ENCODE measurements at regions not wholly inside any gene's neighbourhood (a gene's known extent, or its start where the extent isn't known, plus 50 kb on each side); places are given as distances from the start of the nearest gene placed in this dataset.

GRCh38 chr9:1598270-1598669 lies 416.9 kb upstream of the SMARCA2 start:
- no peak for DNase-seq

- no peak for DNase-seq
Measured at GRCh38 chr9:1599961-1600360, 415.2 kb upstream of the SMARCA2 start.

GRCh38 chr9:1604942-1605560 lies 410.1 kb upstream of the SMARCA2 start:
- peak; percentile 10 for DNase-seq

GRCh38 chr9:1606253-1606652 lies 408.9 kb upstream of the SMARCA2 start:
- no peak for DNase-seq

GRCh38 chr9:1612886-1613285 lies 402.3 kb upstream of the SMARCA2 start:
- no peak for DNase-seq

GRCh38 chr9:1617419-1617818 lies 397.7 kb upstream of the SMARCA2 start:
- no peak for DNase-seq

- DNase-seq, result no peak
Measured at GRCh38 chr9:1619915-1620710, 395.0 kb upstream of the SMARCA2 start.

GRCh38 chr9:1637401-1637800 lies 377.7 kb upstream of the SMARCA2 start:
- no peak for DNase-seq

GRCh38 chr9:1639166-1639565 lies 376.0 kb upstream of the SMARCA2 start:
- no peak for DNase-seq

- DNase-seq, result no peak
Measured at GRCh38 chr9:1647776-1648175, 367.4 kb upstream of the SMARCA2 start.

GRCh38 chr9:1653282-1653681 lies 361.9 kb upstream of the SMARCA2 start:
- DNase-seq, result no peak

- DNase-seq, result no peak
Measured at GRCh38 chr9:1658661-1659362, 356.3 kb upstream of the SMARCA2 start.

GRCh38 chr9:1659363-1659690 lies 355.8 kb upstream of the SMARCA2 start:
- DNase-seq, result no peak

- DNase-seq, result no peak
Measured at GRCh38 chr9:1668441-1668840, 346.7 kb upstream of the SMARCA2 start.

- DNase-seq, result no peak
Measured at GRCh38 chr9:1673300-1673699, 341.8 kb upstream of the SMARCA2 start.

- no peak for DNase-seq
Measured at GRCh38 chr9:1676771-1677170, 338.4 kb upstream of the SMARCA2 start.

- no peak for DNase-seq
Measured at GRCh38 chr9:1683951-1684350, 331.2 kb upstream of the SMARCA2 start.

GRCh38 chr9:1698991-1699390 lies 316.2 kb upstream of the SMARCA2 start:
- no peak for DNase-seq

- DNase-seq, result no peak
Measured at GRCh38 chr9:1701113-1701512, 314.0 kb upstream of the SMARCA2 start.

GRCh38 chr9:1702701-1703100 lies 312.4 kb upstream of the SMARCA2 start:
- no peak for DNase-seq

- DNase-seq, result no peak
Measured at GRCh38 chr9:1707291-1707690, 307.9 kb upstream of the SMARCA2 start.

- no peak for DNase-seq
Measured at GRCh38 chr9:1708219-1708618, 306.9 kb upstream of the SMARCA2 start.

GRCh38 chr9:1709347-1709746 lies 305.8 kb upstream of the SMARCA2 start:
- DNase-seq, result no peak

GRCh38 chr9:1712861-1713450 lies 302.2 kb upstream of the SMARCA2 start:
- no peak for DNase-seq
